Cerebellar cortex (tissue), 1 donor: ENCODE measurements at regions not wholly inside any gene's neighbourhood (a gene's known extent, or its start where the extent isn't known, plus 50 kb on each side); places are given as distances from the start of the nearest gene placed in this dataset.

Experiments used
- DNase-seq: peaks from one replicate; pipeline ENCODE4 v3.0.0-alpha.2; 2015; ENCODE audit warnings: low spot score

DNA sequence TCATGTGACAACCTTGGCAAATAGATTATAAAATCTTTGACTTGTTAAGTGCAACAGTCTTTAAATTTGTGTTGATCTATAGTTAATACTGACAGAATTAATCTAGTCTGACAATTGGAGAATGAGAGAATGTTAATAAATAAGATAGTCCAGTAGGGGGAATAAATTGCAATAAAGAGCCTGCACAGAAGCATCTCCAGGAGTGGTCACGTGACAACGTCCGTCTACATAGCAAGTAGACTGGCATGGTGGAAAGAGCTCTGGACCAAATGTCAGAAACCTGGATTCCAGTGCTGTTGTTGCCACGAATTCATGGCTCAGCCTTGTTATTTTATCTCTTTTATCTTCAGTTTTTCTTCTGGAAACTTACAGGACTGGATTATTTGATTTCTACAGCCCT is 436.5 kb downstream of the RAB28 start:
- no peak for DNase-seq

GRCh38 chr4:13036841-13037240 is 447.3 kb downstream of the RAB28 start:
- no peak for DNase-seq

GRCh38 chr4:13032936-13033335 is 451.2 kb downstream of the RAB28 start:
- DNase-seq = no peak

GRCh38 chr4:13024147-13025105 is 459.7 kb downstream of the RAB28 start:
- no peak for DNase-seq

DNA sequence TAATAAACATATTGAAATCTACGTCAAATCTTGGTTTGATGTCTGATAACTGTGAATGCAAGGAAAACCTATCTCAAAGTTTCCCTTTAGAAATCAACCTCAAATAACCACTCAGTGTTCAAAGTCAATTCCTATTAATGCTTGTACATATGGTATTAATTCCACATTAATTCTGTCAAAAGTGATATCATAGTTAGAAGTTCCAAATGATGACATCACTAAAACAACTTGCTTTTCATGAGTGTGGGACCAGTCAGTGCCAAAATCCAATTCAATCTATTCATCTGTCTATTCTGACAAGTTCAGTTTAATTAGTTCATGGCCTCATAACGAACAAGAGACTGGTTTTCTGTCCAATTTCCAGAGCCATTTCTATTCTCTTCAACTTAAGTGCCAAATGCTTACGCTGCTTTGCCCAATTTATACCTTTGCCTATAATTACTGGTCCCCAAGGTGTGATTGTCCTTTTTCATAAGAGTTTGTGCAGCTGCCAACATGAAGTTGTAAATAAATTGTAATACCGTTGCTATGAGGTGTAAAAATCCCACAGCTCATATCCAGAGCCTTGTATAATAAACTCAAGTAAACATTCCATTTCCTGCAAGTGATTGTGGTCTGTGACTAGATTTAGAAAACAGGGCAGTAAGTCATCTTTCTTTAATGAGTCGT is 476.2 kb downstream of the RAB28 start:
- no peak for DNase-seq

DNA sequence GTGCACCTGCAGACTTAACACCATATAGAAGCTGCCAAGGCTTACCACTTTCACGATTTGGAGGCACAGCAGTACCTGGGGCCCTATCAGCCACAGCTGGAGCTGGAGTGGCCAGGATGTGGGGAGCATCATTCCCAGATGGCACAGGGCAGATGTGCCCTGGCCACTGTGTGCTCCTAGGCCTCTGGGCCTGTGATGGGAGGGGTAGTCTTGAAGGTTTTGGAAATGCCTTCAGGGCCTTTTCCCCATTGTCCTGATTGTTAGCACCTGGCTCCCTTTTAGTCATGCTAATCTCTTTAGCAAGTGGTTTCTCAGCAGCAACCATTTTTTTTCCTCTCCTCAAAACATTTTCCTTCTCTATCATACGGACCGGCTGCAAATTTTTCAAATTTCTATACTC is 490.2 kb downstream of the RAB28 start:
- DNase-seq = no peak

DNA sequence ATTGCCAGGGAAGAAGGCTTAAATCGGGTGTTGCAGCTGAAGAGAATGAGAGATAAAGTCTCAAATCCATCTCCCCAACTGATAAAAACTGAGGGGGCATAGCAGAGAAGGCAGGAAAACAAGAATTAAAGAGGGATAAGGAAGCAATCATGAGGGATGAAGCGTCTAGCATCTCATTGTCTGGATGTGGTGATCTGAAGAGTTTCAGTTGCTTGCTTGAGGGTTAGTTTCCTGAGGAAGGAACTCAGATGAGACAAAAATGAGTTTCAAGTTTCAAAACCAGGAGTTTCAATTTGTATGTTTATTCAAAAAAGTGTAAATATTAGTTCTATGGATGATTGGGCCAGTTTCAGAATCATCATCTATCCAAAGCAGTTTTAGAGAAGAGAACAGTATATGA is 496.9 kb downstream of the RAB28 start:
- no peak for DNase-seq

DNA sequence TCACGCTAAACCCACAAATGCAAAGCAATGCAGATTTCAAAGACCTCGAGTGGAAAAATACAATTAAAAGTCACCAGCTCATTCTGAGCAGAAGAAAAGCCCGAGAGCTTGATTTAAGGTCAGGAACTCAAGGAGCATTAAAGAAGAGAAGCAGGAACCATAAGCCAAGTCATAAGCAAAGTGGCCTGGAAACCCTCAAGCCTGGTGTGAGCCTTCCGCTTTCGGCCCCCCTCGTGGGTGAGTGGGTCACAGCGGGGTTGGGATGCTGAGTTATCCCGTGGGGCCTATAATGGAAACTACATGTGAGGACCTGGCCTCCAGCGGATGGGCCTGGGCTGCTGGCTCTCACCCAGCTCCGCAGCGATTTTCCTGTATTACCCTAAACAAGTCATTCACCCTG is 504.3 kb downstream of the RAB28 start:
- no peak for DNase-seq

DNA sequence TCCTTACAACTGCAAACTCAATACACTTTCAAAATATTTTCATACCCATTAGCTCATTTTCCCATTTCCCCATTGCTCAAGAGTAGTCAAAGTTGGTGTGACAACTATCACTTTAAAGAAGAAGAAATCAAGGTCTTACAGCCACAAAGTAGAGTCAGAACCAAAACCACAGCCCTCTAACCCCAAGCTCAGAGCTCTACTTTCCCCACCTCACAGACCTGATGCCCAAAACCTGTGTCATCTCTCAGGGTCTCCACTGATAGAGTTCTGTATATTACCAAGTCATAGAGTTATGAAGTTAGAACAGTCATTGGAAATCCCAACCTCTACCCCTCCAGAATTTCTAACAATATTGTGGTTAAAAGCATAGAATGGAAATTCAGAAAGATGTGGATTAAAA is 505.8 kb downstream of the RAB28 start:
- DNase-seq = no peak

GRCh38 chr4:12975511-12975910 is 508.6 kb downstream of the RAB28 start:
- no peak for DNase-seq

DNA sequence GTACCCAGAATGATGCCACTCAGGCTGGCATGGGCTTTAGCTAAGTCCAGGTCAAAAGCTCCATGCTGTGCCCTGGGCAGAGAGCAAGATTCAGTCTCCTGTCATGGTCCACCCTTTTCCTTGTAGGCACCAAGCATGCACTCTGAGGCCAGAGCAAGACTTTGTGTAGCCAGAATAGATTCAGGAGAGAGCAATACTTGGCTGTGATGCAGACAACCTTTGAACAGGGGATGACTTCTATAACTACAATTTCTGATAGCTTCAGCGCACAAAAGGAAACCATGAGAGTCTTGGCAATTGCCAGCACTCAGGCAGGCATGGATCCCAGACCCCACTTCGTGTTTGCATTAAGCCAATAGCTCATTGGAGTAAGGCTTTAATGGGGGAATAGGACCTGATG is 510.6 kb downstream of the RAB28 start:
- no peak for DNase-seq

- no peak for DNase-seq
These were observed 515.8 kb downstream of the RAB28 start for GRCh38 chr4:12968345-12968744.

- no peak for DNase-seq
These were observed 517.4 kb downstream of the RAB28 start for GRCh38 chr4:12966726-12967125.

DNA sequence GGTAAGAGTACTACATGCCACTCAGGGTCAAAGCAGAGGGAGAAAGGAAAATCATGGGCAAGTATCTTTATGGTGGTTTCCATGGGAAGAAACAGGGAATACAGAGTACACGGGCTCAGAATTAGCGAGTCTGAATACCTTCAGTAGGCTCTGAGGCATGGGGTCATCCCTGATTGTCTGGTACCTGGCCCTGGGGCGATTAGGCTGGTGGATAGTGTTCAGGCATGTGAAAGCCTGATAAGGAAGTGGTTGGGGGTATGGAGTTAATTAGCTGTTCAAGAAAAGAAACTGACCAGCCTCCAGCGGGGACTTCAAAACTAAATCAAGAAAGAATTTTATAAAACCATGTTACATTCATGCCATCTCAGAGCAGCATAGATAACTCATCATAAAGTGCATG is 518.8 kb downstream of the RAB28 start:
- no peak for DNase-seq

GRCh38 chr4:12963912-12964311 is 520.2 kb downstream of the RAB28 start:
- no peak for DNase-seq

DNA sequence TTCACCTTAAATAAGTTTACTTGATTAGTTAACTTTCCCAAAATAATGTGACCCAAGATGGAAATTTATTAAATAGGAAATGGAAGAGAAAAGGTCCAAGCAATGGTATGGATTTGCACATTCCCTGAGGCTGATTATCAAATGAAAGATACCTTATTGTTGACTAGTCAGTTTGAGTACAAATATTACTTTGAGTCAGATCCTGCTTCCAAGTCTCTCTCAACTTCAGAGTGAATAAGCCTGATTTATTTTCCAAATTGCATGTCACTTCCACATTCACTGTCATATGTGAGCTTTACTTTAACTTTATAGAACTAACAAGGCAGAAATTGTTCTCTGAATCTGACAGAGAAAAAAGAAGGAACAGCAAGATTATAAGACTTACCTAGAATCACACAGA is 520.8 kb downstream of the RAB28 start:
- no peak for DNase-seq

DNA sequence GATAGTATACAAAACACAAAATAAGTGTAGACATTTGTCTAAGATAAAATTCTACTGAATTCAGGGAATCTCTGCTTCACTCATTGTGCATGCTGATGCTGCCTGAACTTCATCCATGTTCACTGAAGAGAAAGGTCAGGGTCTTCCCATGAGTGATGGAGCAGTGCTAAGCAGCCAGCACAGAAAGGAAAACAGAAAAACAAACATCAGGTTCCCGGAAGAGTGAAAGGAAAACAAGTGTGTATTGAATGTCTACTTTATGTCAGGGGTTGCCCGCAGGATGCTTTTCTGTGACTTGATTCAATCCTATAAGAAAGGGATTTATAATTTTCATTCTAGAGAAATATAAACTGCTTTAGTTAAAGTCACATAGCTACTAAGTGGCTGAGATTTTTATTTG is 522.4 kb downstream of the RAB28 start:
- DNase-seq = no peak

GRCh38 chr4:12958436-12958835 is 525.7 kb downstream of the RAB28 start:
- DNase-seq = no peak

- DNase-seq = no peak
These were observed 527.0 kb downstream of the RAB28 start for GRCh38 chr4:12957108-12957507.

- DNase-seq = no peak
These were observed 528.1 kb downstream of the RAB28 start for GRCh38 chr4:12956026-12956425.

- no peak for DNase-seq
These were observed 534.2 kb downstream of the RAB28 start for GRCh38 chr4:12949719-12950490.

GRCh38 chr4:12943069-12943468 is 541.1 kb downstream of the RAB28 start:
- DNase-seq = no peak

GRCh38 chr4:12933760-12934221 is 550.3 kb downstream of the RAB28 start:
- DNase-seq = no peak
